Hepatocyte (in vitro differentiated cells): ENCODE measurements at regions not wholly inside any gene's neighbourhood (a gene's known extent, or its start where the extent isn't known, plus 50 kb on each side); places are given as distances from the start of the nearest gene placed in this dataset.
"Not testable (repeated sequence)": the region's sequence is repeated elsewhere in the genome, so short reads cannot be mapped to it uniquely, and the experiment has no call there.

ENCODE experiments used
- DNase-seq: peaks from one replicate; pipeline ENCODE4 v3.0.0-alpha.2; 2016; ENCODE audit warnings: low spot score
- H2AFZ ChIP-seq: fragments of 200-600 bp; sonication (generic); 2 replicates; pipeline ENCODE4 v1.6.0; 2016; ENCODE audit warnings: antibody characterized with exemption, mild to moderate bottlenecking
- H3K27ac ChIP-seq: fragments of 200-600 bp; sonication (generic); 2 replicates; pipeline ENCODE4 v1.5.1; 2016; ENCODE audit warnings: mild to moderate bottlenecking
- H3K27me3 ChIP-seq: fragments of 200-600 bp; sonication (generic); 2 replicates; pipeline ENCODE4 v1.6.1; 2016
- H3K36me3 ChIP-seq: fragments of 200-600 bp; sonication (generic); replicated peaks from 2 replicates; pipeline ENCODE4 v1.5.1; 2016; ENCODE audit warnings: low read depth; ENCODE audit not compliant: insufficient read depth
- H3K4me1 ChIP-seq: fragments of 200-600 bp; sonication (generic); 2 replicates; pipeline ENCODE4 v1.5.1; 2016; ENCODE audit warnings: mild to moderate bottlenecking, moderate library complexity; ENCODE audit not compliant: insufficient read depth
- H3K4me2 ChIP-seq: fragments of 200-600 bp; sonication (generic); 2 replicates; pipeline ENCODE4 v1.6.0; 2016
- H3K4me3 ChIP-seq: fragments of 200-600 bp; sonication (generic); 2 replicates; pipeline ENCODE4 v1.5.1; 2016; ENCODE audit warnings: mild to moderate bottlenecking
- H3K79me2 ChIP-seq: fragments of 200-600 bp; sonication (generic); 2 replicates; pipeline ENCODE4 v1.6.0; 2017; ENCODE audit warnings: mild to moderate bottlenecking
- H3K9me2 ChIP-seq: fragments of 200-600 bp; sonication (generic); replicated peaks from 2 replicates; pipeline ENCODE4 v1.6.0; 2017; ENCODE audit warnings: mild to moderate bottlenecking; ENCODE audit not compliant: insufficient read depth
- H3K9me3 ChIP-seq: fragments of 200-600 bp; sonication (generic); 2 replicates; pipeline ENCODE4 v1.5.1; 2016; ENCODE audit warnings: low read depth, mild to moderate bottlenecking
- H4K20me1 ChIP-seq: fragments of 200-600 bp; sonication (generic); 2 replicates; pipeline ENCODE4 v1.6.0; 2016; ENCODE audit warnings: mild to moderate bottlenecking; ENCODE audit not compliant: insufficient read depth, poor library complexity, severe bottlenecking
- EZH2 ChIP-seq: fragments of 200-600 bp; sonication (generic); IDR thresholded peaks from 2 replicates; pipeline ENCODE4 v1.6.1; 2016; ENCODE audit warnings: antibody characterized with exemption, mild to moderate bottlenecking, borderline replicate concordance
- EZH2phosphoT487 ChIP-seq: fragments of 200-600 bp; sonication (generic); IDR thresholded peaks from one replicate; pipeline ENCODE4 v1.6.1; 2018; ENCODE audit warnings: antibody characterized with exemption, mild to moderate bottlenecking, low read depth, moderate library complexity; ENCODE audit not compliant: unreplicated experiment, severe bottlenecking
- WGBS: methylation state at CpG from one replicate; pipeline ENCODE4 v1.1.6; 2016; ENCODE audit warnings: low lambda C conversion rate; ENCODE audit errors: missing lambda C conversion rate; 5-methylcytosine and 5-hydroxymethylcytosine counted together
- TF ChIP-seq, protein P1 (sequence below): fragments of 200-600 bp; sonication (generic); IDR thresholded peaks from 2 replicates; pipeline ENCODE4 v1.5.1; 2016; ENCODE audit warnings: antibody characterized with exemption, mild to moderate bottlenecking; ENCODE audit not compliant: poor library complexity

DNA sequence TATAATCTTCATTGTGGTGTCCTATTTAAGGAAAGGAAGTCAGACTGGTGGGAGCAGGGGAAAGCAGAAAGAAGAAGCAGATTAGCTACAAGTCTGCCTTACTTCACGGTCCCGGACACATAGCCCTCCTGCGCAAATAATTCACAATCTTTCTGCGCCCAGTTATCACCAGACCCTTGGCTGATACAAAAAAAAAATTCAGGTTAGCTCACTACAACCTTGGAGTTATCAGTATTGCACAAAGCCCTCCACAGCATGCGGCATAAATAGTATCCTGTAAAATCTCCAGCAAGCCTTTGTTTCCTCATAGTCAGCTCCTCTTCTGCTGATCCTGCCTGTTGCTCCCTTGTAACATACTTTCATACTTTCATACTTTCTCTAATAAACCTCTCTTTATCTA is 148.6 kb upstream of the FUT9 start:
- H3K4me1 ChIP-seq = no peaks in the 10 kb centered on the region
- H3K9me3 ChIP-seq = no peaks in the 10 kb centered on the region
- H4K20me1 ChIP-seq = no peaks in the 10 kb centered on the region
- H3K27me3 ChIP-seq = no peaks in the 10 kb centered on the region
- no peaks in the 10 kb centered on the region for H3K9me2 ChIP-seq
- no peak overlapping the region for H3K27ac ChIP-seq
- no peak overlapping the region for H2AFZ ChIP-seq
- no peaks in the 10 kb centered on the region for H3K79me2 ChIP-seq
- 91% methylated on average over 5 of the region's 5 CpGs for WGBS
- H3K4me2 ChIP-seq = no peak overlapping the region
- H3K4me3 ChIP-seq = no peak overlapping the region
- H3K36me3 ChIP-seq = no peaks in the 10 kb centered on the region
- TF ChIP-seq EZH2 (no peak), EZH2phosphoT487 (no peak)
- TF ChIP-seq, protein P1, sequence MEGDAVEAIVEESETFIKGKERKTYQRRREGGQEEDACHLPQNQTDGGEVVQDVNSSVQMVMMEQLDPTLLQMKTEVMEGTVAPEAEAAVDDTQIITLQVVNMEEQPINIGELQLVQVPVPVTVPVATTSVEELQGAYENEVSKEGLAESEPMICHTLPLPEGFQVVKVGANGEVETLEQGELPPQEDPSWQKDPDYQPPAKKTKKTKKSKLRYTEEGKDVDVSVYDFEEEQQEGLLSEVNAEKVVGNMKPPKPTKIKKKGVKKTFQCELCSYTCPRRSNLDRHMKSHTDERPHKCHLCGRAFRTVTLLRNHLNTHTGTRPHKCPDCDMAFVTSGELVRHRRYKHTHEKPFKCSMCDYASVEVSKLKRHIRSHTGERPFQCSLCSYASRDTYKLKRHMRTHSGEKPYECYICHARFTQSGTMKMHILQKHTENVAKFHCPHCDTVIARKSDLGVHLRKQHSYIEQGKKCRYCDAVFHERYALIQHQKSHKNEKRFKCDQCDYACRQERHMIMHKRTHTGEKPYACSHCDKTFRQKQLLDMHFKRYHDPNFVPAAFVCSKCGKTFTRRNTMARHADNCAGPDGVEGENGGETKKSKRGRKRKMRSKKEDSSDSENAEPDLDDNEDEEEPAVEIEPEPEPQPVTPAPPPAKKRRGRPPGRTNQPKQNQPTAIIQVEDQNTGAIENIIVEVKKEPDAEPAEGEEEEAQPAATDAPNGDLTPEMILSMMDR = no peak
- DNase-seq = no peak

DNA sequence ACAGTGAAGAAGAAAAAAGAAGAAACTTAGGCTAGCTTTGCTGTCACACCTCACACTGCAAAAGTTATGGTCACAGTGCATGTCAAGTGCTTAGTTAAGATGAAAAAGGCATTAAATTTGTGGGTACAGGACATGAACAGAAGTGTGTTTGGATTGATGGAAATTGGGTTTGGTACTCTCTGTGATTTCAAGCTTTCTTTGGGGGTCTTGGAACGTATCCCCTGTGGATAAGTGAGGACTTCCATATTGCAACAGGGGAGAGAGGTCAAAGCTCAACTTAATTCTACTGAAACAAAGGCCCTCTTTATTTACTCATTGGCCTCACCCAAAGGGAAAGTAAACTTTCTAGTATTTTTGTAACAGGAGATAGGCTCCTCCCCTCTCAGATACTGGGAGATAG is 138.3 kb upstream of the FUT9 start:
- TF ChIP-seq, protein P1 = no peak
- no peak for TF ChIP-seq EZH2phosphoT487
- TF ChIP-seq EZH2 = no peak
- H3K4me1 ChIP-seq = no peaks in the 10 kb centered on the region
- H3K27ac ChIP-seq = no peak overlapping the region
- WGBS = 53% methylated on average over 1 of the region's 1 CpG
- no peak overlapping the region for H3K4me2 ChIP-seq
- H3K79me2 ChIP-seq = no peaks in the 10 kb centered on the region
- H4K20me1 ChIP-seq = no peaks in the 10 kb centered on the region
- no peaks in the 10 kb centered on the region for H3K9me3 ChIP-seq
- no peak overlapping the region for H2AFZ ChIP-seq
- H3K36me3 ChIP-seq = no peaks in the 10 kb centered on the region
- H3K9me2 ChIP-seq = no peaks in the 10 kb centered on the region
- no peaks in the 10 kb centered on the region for H3K27me3 ChIP-seq
- H3K4me3 ChIP-seq = no peak overlapping the region
- no peak for DNase-seq

DNA sequence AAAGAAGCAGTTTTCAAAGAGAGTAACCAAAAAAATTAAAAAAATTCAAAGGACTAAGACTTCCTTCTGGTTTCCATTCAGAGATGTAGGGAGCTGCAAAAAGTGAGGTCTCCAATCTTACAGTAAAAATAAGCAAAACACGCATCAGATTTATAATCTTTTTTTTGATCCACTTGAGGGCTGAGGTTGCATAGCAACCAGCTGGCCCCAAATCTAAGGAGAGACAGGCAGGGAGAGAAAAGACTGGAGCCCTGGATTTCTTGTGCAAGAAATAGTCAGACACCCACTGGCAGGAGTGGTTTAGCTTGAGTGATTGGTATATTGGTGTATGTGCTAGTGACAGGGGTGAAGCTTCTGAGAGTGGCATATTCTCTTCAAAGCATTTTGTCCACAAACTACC is 135.9 kb upstream of the FUT9 start:
- Histone ChIP-seq H3K9me2 (no peaks in the 10 kb centered on the region), H3K27ac (no peak overlapping the region), H3K36me3 (no peaks in the 10 kb centered on the region), H3K4me2 (no peak overlapping the region), H3K79me2 (no peaks in the 10 kb centered on the region), H3K27me3 (no peaks in the 10 kb centered on the region), H2AFZ (no peak overlapping the region), H4K20me1 (no peaks in the 10 kb centered on the region), H3K4me3 (no peak overlapping the region), H3K9me3 (no peaks in the 10 kb centered on the region), H3K4me1 (no peaks in the 10 kb centered on the region)
- DNase-seq = no peak
- TF ChIP-seq, protein P1 = no peak
- no peak for TF ChIP-seq EZH2phosphoT487
- TF ChIP-seq EZH2 = no peak
- WGBS = 82% methylated on average over 1 of the region's 1 CpG

DNA sequence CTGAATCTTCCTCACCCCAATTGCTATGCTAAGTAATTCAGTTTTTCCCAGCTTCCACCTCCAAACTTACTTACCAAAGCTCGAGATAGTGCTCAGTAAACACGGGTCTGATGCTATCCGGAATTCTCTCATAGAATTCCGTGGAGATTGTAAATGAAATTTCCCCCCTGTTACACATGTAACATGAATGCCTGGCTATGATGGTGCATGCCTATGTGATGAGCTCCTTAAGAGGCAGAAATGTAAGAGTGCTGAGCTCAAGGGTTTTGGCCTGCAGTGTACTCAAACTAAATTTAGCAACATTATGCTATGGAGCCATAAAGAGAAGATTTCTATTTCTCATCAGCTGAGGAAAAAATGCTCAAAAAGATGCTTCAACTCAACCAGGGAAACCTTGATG is 133.4 kb upstream of the FUT9 start:
- no peaks in the 10 kb centered on the region for H3K4me1 ChIP-seq
- no peaks in the 10 kb centered on the region for H3K9me2 ChIP-seq
- H3K4me3 ChIP-seq = no peak overlapping the region
- no peaks in the 10 kb centered on the region for H3K27me3 ChIP-seq
- H3K27ac ChIP-seq = no peak overlapping the region
- no peak overlapping the region for H2AFZ ChIP-seq
- no peak for DNase-seq
- H3K36me3 ChIP-seq = no peaks in the 10 kb centered on the region
- no peak overlapping the region for H3K4me2 ChIP-seq
- TF ChIP-seq, protein P1 = no peak
- TF ChIP-seq EZH2phosphoT487 (no peak), EZH2 (no peak)
- no peaks in the 10 kb centered on the region for H3K79me2 ChIP-seq
- 94% methylated on average over 4 of the region's 4 CpGs for WGBS
- H4K20me1 ChIP-seq = no peaks in the 10 kb centered on the region
- H3K9me3 ChIP-seq = no peaks in the 10 kb centered on the region

DNA sequence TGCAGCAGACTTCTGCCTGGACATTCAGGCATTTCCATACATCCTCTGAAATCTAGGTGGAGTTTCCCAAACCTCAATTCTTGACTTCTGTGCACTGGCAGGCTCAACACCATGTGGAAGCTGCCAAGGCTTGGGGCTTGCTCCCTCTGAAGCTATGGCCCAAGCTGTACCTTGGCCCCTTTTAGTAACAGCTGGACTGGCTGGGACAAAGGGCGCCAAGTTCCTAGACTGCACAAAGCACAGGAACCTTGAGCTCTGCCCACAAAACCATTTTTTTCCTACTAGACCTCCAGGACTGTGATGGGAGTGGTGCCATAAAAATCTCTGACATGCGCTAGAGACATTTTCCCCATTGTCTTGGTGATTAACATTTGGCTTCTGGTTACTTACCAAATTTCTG is 127.1 kb upstream of the FUT9 start:
- not testable (repeated sequence) for H3K4me3 ChIP-seq, H3K4me1 ChIP-seq, H3K79me2 ChIP-seq, H3K27ac ChIP-seq, H3K27me3 ChIP-seq, H2AFZ ChIP-seq, DNase-seq, H3K9me3 ChIP-seq, H3K4me2 ChIP-seq, H3K36me3 ChIP-seq, H4K20me1 ChIP-seq, H3K9me2 ChIP-seq
- WGBS = 94% methylated on average over 2 of the region's 2 CpGs
